DMS53 treated with DMSO at 0.1 percent for 48 hours (cell line): ENCODE measurements at regions not wholly inside any gene's neighbourhood (a gene's known extent, or its start where the extent isn't known, plus 50 kb on each side); places are given as distances from the start of the nearest gene placed in this dataset.

Experiments
- DNase-seq: peaks from one replicate; lab custom pipeline; 2025; ENCODE audit not compliant: unreplicated experiment; lab: John Stamatoyannopoulos, UW

- peak; percentile 61 for DNase-seq
Observed at GRCh38 chr6:84422380-84422968, 195.0 kb upstream of the CEP162 start.

- DNase-seq = no peak
Observed at GRCh38 chr6:84421031-84421430, 193.6 kb upstream of the CEP162 start.

- no peak for DNase-seq
Observed at GRCh38 chr6:84417260-84417659, 189.8 kb upstream of the CEP162 start.

- no peak for DNase-seq
Observed at GRCh38 chr6:84416043-84416657, 188.7 kb upstream of the CEP162 start.

GRCh38 chr6:84415517-84415916 lies 188.1 kb upstream of the CEP162 start:
- no peak for DNase-seq

- DNase-seq = no peak
Observed at GRCh38 chr6:84415068-84415467, 187.6 kb upstream of the CEP162 start.

DNA sequence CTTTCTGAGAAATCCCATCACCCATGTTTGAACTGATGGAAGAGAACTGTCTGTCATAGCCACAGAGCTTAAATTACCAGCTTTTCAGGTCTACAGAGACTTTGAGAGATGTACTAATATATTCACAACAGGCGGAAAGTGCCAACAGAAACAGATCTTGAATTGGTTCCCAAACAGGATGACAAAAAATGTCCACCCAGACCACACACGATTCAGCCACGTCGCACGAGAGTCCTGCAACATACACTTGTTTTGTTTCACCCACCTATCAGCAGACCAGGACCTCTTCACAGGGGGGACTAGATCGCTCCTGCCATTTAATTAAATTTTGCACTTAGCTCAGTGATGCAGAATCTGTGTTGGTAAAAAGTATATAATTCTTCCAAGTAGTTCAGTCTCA lies 187.1 kb upstream of the CEP162 start:
- no peak for DNase-seq

DNA sequence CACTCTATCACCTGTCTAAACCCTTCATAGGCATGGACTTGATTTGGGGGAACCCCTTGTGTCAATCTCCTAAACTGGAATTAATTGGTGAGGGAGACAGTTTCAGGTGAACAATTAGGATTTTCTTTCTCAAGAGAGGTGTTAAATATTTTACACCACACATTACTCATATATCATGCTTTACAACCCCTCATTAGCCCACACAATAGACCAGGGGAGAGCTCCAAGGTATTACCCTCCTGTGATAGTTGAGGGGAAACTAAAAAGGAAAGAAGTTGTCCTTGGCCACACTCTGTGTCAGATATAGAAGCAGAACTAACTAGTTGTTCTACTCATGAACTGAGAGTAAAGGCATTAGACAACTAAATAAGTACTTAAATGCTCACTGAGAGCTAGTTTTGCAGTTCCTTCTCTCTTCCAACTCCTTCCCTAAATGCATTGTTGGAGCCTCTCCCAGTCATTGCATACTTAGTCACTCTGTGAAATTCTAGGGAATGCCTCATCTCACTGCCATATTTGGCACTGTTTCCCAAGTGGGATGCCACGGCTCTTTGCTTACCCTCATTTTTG lies 183.7 kb upstream of the CEP162 start:
- DNase-seq = no peak

GRCh38 chr6:84409911-84410310 lies 182.5 kb upstream of the CEP162 start:
- DNase-seq = no peak

DNA sequence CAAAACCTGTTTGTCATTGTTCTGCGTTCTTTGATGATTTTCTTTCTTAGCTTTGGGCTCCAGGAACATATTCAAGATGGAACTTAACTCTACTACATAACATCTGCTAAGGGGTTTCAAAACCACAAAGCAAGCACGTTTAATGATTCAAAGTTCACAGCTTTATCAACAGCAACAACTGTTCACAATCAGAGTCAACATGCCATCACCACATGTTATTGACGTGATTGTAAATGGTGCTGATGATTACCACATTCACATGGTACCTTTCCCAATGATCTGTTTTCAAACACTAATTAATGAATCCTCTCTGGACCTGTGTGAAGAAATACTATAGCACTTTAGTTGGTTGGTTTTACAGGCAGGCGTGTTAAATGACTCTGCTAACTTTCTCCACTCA lies 180.6 kb upstream of the CEP162 start:
- no peak for DNase-seq

- no peak for DNase-seq
Observed at GRCh38 chr6:84403545-84403944, 176.1 kb upstream of the CEP162 start.

DNA sequence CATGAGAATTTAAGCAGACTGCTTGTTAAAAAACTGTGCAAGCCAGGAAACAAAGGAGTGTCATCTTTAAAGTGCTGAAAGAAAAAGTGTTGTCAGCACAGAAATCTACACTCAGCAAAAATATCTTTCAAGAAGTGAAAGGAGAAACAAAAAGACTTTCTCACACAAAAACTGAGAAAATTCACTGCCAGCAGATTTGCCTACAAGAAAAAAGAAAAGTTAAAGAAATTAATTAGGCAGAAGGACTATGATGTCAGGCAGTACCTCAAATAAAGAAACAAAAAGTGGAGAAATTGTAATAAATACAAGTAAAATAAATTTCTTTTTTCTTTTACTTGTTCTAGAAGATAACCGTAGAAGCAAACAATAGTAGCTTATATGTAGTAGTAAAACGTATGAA lies 171.6 kb upstream of the CEP162 start:
- no peak for DNase-seq

GRCh38 chr6:84392261-84392660 lies 164.8 kb upstream of the CEP162 start:
- no peak for DNase-seq

- DNase-seq = no peak
Observed at GRCh38 chr6:84390851-84391250, 163.4 kb upstream of the CEP162 start.

- DNase-seq = no peak
Observed at GRCh38 chr6:84390334-84390733, 162.9 kb upstream of the CEP162 start.

- no peak for DNase-seq
Observed at GRCh38 chr6:84379142-84379541, 151.7 kb upstream of the CEP162 start.

- DNase-seq = no peak
Observed at GRCh38 chr6:84372290-84372689, 144.8 kb upstream of the CEP162 start.

DNA sequence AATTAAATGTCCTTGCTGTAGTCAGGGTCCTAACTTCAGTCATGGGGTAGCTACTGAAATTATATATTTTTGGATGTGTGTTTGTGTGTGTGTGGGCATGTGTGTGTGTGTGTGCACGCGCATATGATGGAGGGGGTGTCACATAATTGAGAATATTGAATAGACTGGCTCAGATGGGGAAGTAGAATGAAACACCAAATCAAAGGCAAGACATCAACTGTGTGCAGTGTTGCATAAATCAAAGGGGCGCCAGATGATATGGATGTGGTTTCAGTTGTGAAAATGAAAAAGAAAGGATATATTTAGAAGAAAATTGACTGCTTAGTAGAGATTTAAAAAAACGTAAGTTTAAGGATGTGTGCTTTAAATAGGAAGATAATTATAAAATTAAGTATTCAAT lies 144.2 kb upstream of the CEP162 start:
- DNase-seq = no peak

- DNase-seq = no peak
Observed at GRCh38 chr6:84362193-84362821, 134.9 kb upstream of the CEP162 start.

DNA sequence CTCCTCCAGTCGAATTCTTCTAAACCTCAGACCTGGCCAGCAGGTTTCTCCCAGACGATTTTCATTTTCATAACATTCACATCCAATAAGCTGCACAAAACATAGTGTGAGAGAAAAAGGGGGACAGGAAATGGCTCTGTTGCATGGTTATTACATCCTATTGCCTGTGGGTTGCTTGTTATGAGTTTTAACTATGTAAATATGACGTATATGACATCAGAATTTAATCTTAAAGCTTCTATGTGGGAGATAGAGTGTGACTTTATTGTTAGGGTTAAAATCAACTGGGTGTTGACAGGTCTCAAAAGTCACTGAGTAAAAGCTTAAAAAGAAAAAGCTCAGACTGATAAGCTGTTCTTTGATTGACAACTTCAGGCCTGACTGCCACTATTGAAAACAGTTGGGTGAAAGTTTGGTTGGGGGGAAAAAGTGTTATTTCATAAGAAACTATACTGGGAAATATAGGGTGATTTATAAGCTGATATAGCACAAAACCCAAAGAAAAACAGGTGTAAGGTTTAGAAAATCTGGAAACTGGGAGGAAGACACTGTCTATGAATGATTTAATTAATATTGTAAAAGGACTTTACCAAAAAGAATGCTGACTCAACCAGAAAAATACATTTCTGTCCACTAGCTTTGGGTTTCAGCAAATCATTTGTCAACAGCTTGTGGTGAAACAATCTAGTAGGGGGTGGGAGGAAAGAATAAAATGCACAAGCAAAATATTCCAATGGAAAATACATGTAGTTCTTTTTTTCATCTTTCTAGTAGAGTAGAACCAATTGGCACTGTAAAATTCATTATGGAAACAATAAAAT lies 134.1 kb upstream of the CEP162 start:
- no peak for DNase-seq

GRCh38 chr6:84360039-84360438 lies 132.6 kb upstream of the CEP162 start:
- no peak for DNase-seq

- no peak for DNase-seq
Observed at GRCh38 chr6:84358581-84358980, 131.1 kb upstream of the CEP162 start.
